ENCODE measurements at regions not wholly inside any gene's neighbourhood (a gene's known extent, or its start where the extent isn't known, plus 50 kb on each side); places are given as distances from the start of the nearest gene placed in this dataset.
"Not testable (repeated sequence)": the region's sequence is repeated elsewhere in the genome, so short reads cannot be mapped to it uniquely, and the experiment has no call there.

DNA sequence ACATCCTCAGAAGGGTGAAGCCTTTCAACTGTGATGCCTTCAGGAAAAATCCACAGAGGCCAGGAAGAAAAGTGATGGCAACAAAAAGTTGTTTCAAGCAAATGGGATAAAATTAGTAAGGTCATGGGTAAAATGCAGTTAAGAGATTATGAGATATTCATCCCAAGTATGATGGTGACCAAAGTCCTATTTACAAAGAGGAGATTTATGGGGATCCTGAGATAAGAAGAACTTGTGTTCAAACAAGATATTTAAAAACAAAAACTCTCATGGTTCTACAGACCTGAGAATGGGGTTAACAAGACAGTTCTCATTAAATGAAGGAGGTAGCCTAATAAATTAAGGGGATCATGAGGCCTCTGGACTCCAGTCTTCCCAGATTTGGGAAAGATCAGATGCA lies 184.4 kb downstream of the FCRL5 start:
- DNase-seq, result no peak

GRCh38 chr1:157367091-157367739 lies 185.1 kb downstream of the FCRL5 start:
- DNase-seq, result no peak

DNA sequence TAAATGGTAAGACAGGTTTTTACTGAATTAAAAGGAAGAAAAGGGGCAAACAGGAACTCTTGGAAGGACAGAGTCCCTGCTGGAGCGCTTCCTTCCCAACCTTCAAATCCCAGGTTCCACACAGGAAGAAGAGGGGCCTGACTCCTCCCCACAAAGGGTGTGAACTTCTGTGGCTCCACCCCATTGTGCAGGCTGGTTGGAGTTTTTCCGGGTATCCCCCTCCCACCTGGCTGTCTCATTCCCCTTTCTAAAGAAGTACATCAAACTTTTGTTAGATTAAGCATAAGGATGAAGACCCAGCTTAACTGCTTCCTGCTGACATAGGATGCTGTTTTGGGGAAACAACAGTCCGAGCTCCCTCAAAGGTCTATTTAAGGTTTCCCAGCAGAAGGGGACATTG lies 187.7 kb downstream of the FCRL5 start:
- DNase-seq, result no peak

DNA sequence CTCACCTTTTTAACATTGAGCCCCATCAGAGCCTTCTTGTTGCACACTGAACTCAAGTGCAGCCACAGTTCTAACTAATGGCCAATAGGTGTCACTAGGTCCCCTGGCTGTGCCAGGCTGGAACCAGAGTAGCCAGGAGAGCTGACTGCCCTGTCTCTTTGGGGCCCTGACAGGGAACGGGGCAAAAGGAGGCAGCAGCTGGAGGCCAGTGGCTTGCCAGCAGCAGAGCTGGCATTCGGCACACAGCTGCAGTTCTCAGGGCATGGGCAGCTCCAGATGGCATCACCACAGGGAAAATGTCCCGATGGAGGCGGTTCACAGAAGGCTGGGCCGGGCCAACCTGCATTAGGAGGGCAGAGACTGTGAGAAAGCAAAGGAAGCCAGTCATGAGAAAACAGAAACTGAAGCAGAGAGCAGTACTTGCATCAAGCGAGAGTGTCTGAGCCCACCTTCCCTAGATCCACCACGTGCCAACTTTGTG lies 188.6 kb downstream of the FCRL5 start:
- no peak for DNase-seq

GRCh38 chr1:157360023-157360390 lies 192.3 kb downstream of the FCRL5 start:
- DNase-seq, result no peak

- no peak for DNase-seq
Measured at GRCh38 chr1:157359314-157360022, 192.8 kb downstream of the FCRL5 start.

- DNase-seq, result no peak
Measured at GRCh38 chr1:157357111-157357510, 195.2 kb downstream of the FCRL5 start.

DNA sequence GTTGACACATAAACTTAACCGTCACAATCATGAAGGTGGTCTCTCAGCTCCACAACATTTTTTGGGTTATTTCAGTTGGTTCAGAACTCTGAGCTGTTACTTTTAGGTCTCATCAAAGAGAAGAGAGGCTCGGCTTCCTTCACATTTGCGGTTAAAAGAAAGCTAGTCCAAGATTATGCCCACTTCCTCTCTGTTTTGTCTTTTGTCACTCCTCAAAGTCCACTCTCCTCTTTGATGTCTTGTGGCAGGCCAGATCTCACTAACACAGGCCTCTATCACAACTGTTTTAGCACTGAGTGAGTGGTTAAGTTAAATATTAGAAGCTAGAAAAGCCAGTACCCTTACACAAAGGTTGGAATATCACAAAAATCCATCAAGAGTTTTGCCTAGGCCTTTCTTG lies 195.7 kb downstream of the FCRL5 start:
- no peak for DNase-seq

DNA sequence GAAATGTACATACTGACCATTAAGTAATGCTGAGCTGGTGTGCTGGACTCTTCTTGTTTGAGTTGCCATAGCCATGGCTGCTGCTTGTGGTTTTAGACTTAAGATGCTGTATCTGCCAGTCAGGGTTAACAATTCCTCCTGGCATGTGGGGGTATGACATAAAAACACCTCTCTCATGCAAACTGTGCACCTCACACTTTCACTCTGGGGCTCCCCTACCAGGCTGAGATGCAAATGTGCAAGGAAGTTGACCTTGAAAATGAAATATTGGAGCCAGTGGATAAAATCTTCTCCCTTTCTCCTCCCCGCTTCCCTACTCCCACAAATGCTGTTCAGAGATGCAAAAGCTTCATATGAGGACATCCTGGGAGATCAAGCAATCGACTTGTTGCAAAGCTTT lies 198.8 kb downstream of the FCRL5 start:
- no peak for DNase-seq

DNA sequence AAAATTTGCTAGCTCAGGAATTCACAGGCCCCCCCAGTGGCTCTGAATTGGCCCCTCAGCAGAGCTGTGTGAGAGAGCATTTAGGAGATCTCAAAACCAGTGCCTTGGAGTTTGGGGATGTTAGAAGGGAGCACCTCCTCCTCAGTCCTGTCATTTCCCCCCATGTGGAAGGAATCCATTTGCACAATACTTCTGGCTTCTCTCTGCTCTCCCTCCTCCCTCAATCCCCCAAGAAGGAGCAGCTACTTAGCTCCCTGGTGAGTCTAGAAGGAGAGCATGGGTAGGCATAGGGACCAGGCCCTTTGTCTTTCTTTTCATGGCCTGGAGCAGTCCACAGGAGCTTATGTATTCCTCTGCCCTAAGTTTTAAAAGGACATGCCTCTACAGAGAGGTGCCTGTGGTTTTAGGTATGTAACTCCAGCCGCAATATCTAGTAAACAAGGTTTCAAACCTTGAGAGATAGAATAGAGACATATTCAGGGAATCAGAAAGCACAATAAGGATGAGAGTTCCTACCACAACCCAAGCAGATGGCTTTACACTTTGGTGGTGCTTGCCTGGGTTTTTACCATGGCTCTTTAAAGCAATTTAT lies 199.4 kb downstream of the FCRL5 start:
- no peak for DNase-seq

GRCh38 chr1:157352216-157352615 lies 200.1 kb downstream of the FCRL5 start:
- DNase-seq, result no peak

DNA sequence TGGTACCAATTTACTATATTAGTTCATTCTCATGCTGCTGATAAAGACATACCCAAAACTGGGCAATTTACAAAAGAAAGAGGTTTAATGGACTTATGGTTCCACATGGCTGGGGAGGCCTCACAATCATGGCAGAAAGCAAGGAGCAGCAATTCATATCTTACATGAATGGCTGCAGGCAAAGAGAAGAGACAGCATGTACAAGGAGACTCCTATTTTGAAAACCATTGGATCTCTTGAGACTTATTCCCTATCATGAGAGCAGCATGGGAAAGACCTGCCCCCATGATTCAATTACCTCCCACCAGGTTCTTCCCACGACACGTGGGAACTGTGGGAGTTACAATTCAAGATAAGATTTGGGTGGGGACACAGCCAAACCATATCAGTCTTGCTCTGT lies 200.5 kb downstream of the FCRL5 start:
- DNase-seq, result not testable (repeated sequence)

DNA sequence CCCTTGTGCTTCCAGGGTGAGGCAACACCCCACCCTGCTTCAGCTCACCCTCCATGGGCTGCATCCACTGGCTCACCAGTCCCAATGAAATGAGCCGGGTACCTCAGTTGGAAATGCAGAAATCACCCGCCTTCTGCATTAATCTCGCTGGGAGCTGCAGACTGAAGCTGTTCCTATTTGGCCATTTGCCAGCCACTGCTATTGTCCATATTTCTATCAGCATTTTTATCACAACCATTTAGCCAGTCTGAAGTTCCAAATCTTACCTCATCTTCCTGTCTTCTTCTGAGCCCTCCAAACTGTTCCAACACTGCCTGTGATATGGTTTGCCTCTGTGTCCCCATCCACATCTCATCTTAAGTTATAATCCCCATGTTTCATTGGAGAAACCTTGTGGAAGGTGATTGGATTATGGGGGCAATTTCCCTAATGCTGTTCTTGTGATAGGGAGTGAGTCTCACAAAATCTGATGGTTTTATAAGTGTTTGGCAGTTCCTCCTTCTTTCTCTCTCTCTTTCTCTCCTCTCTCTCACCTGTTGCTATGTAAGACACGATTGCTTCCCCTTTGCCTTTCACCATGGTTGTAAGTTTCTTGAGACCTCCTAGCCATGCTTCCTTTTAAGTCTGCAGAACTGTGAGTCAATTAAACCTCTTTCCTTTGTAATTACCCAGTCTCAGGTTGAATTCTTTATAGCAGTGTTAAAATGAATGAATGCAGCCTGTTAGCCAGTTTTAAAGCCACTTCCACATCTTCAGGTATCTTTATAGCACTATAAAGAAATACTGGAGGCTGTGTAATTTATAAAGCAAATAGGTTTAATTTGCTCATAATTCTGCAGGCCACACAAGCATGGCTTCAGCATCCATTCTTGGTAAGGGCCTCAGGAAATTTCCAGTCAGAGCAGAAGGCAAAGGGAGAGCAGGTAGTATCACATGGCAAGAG lies 203.5 kb downstream of the FCRL5 start:
- no peak for DNase-seq

- no peak for DNase-seq
Measured at GRCh38 chr1:157347506-157347905, 204.8 kb downstream of the FCRL5 start.

GRCh38 chr1:157337785-157338184 lies 199.6 kb upstream of the ETV3 start:
- not testable (repeated sequence) for DNase-seq

GRCh38 chr1:157335056-157335455 lies 196.9 kb upstream of the ETV3 start:
- no peak for DNase-seq

- DNase-seq, result no peak
Measured at GRCh38 chr1:157334041-157334440, 195.8 kb upstream of the ETV3 start.

- DNase-seq, result not testable (repeated sequence)
Measured at GRCh38 chr1:157330177-157330576, 192.0 kb upstream of the ETV3 start.

- DNase-seq, result not testable (repeated sequence)
Measured at GRCh38 chr1:157328120-157328519, 189.9 kb upstream of the ETV3 start.

DNA sequence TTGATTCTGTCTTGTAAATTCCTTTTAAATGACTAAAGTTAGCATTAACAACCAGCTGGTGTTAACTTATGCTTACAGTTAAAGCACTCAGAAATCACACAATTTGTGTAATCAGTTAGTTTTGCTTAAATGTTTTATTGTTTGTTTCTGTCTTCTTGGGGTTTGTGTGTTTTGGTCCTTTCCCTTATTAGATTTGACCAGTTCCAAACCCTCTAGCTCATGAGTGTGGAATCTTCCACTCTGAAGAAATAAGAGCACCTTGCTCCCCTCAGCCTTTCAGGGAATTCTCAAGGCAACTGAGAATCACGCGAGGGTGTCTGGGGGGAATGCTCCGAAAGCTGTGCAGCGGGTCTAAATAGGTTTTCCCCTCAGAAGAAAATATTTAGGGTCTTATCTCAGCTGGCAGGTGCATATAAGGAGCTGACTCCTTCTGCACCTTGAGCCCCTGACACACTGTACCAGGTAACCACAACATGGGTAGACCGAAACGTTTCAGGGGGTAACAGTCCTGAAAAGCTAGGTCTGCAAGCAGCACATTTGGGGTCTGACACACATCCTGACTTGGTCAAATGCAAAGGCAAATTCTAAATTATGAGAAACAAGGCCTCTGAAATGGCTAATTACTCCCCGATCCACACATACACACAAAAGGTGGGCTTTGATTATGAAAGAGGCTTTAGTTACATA lies 188.1 kb upstream of the ETV3 start:
- DNase-seq, result no peak

- no peak for DNase-seq
Measured at GRCh38 chr1:157325220-157325619, 187.0 kb upstream of the ETV3 start.

DNA sequence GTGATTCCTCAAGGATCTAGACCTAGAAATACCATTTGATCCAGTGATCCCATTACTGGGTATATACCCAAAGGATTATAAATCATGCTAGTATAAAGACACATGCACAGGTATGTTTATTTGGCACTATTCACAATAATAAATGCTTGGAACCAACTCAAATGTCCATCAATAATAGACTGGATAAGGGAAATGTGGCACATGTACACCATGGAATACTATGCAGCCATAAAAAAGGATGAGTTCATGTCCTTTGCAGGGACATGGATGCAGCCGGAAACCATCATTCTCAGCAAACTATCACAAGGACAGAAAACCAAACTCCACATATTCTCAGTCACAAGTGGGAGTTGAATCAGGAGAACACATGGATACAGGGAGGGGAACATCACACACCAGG lies 183.8 kb upstream of the ETV3 start:
- not testable (repeated sequence) for DNase-seq

DNA sequence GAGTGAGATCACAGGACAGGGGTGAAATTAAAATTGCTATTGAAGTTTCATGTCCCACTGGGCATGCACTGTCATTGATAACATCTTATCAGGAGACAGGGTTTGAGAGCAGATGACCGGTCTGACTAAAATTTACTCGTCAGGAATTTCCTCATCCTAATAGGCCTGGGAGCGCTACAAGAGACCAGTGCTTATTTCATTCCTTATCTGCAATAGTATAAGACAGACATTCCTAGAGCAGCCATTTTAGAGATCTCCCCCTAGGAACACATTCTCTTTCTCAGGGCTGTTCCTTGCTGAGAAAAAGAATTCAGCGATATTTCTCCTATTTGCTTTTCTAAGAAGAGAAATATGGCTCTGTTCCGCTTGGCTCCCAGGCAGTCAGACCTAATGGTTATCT lies 181.4 kb upstream of the ETV3 start:
- no peak for DNase-seq
